ENCODE measurements at regions not wholly inside any gene's neighbourhood (a gene's known extent, or its start where the extent isn't known, plus 50 kb on each side); places are given as distances from the start of the nearest gene placed in this dataset.

DNA sequence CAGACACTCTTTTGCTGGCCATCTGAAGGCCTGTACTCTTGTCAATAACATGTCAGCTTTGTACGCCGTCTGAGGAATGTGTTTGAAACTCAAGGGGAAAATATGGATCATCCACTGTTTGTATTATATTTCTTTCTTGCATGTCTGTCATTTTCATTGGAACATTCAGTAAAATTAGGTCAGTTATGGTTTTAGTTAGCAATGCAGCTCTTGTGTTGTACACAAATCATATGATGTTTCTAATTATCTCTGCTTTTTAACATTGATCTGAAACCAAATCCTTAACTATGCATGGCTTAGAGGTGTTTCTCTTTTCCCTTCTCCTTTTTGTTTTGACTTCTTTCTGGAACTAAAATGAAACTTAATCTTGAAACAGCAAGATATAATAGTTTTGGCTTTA, 333.6 kb upstream of the PRICKLE1 start:
- H3K4me1 Mint-ChIP-seq (ENCODE audit: low read depth), result 0 out of 2 replicates have a peak, but pooled peaks cover 5% of the 10 kb centered on the region

DNA sequence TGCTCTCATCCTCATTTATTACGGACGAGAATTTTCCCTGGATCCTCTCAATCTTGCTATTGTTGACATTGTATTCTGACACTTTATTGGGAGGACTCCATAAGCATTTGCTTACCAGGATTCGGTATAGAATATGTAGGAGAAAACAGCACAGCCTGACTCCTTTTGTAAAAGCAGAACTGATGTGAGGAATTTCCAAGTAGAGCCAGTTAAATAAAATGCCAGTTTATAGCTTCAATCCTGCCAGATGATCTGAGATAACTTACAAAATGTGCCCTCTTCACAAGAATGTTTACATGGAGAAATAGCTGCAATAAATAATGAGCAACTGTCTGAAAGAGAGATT, 332.9 kb upstream of the PRICKLE1 start:
- H3K36me3 Mint-ChIP-seq (ENCODE audit: low read depth), result no peaks in the 10 kb centered on the region
- DNase-seq, result no peak
- 0 out of 2 replicates have a peak, but pooled peaks cover 5% of the 10 kb centered on the region for H3K4me1 Mint-ChIP-seq (ENCODE audit: low read depth)
- no peaks in the 10 kb centered on the region; the same call in 1 of the 2 replicates for H3K9me3 Mint-ChIP-seq
- H3K4me3 Mint-ChIP-seq, result no peak overlapping the region
- TF ChIP-seq, protein P1, sequence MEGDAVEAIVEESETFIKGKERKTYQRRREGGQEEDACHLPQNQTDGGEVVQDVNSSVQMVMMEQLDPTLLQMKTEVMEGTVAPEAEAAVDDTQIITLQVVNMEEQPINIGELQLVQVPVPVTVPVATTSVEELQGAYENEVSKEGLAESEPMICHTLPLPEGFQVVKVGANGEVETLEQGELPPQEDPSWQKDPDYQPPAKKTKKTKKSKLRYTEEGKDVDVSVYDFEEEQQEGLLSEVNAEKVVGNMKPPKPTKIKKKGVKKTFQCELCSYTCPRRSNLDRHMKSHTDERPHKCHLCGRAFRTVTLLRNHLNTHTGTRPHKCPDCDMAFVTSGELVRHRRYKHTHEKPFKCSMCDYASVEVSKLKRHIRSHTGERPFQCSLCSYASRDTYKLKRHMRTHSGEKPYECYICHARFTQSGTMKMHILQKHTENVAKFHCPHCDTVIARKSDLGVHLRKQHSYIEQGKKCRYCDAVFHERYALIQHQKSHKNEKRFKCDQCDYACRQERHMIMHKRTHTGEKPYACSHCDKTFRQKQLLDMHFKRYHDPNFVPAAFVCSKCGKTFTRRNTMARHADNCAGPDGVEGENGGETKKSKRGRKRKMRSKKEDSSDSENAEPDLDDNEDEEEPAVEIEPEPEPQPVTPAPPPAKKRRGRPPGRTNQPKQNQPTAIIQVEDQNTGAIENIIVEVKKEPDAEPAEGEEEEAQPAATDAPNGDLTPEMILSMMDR (IDR thresholded peaks at IDR 0.05), result no peak
- H3K27ac Mint-ChIP-seq, result no peak overlapping the region
- H3K27me3 Mint-ChIP-seq (ENCODE audit: insufficient read depth), result no peaks in the 10 kb centered on the region; the same call in 1 of the 2 replicates

More for the DNA sequence above, 333.6 kb upstream of the PRICKLE1 start:
- Mint-ChIP-seq H3K9me3 (no peaks in the 10 kb centered on the region; the same call in 1 of the 2 replicates), H3K4me3 (no peak overlapping the region), H3K27ac (no peak overlapping the region), H3K36me3 (ENCODE audit: low read depth) (no peaks in the 10 kb centered on the region), H3K27me3 (ENCODE audit: insufficient read depth) (no peaks in the 10 kb centered on the region; the same call in 1 of the 2 replicates)
- no peak for DNase-seq
- TF ChIP-seq, protein P1 (IDR thresholded peaks at IDR 0.05), result no peak

DNA sequence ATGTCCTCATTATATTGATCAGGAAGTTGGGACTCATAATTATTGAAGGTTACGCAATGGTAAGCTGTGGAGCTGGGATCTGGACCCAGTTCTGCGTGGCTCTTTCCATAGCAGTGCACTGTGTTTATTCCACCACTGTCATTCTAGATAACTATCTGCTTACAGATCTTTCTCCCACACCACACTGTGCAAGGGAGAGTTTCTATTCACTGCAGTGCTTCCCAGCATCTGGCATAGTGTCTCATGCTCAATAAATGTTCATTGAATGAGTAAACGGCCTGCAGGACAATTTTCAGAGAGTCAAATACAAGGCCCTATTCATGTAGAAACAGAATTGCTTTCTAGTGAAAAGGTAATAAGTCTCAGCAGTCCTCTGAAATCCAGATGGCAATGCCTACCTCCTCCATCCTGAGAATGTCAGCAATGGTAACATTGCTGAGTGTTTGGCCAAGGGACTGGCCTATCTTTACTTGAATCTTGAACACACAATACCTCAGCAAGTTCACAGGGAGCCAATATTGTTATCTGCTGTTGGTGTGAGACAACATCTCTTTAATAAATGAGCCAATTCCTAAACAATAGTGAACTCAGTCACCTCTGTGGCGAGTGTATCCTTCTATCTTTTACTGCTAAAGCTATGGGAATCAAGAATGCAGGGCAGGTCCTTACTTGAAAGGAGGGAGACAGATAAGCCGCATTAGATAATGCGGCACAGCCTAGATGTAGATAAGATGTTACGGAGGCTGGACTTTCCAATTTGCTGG, 332.4 kb upstream of the PRICKLE1 start:
- peak; percentile 39 for DNase-seq
- 0 out of 2 replicates have a peak, but pooled peaks cover 5% of the 10 kb centered on the region for H3K4me1 Mint-ChIP-seq (ENCODE audit: low read depth)
- H3K4me3 Mint-ChIP-seq, result no peak overlapping the region

DNA sequence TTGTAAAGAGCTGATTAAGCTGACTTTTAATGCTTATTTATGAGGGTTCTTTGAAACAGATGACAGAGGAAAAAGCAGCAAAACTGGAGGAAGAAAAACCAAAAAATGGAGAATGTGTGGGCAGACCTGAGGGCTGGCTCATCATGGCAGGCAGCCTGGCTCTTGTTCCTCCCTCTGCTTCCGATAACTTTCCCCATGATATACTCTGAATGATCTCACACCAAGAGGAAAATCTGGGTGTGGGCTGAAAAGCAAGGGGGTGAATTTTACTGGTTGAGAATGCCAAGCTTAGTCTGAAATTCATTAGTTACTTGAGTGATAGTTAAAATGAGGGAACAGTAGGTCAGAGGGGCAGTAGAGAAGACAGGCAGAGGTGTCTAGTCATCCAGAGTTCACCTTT, 330.1 kb upstream of the PRICKLE1 start:
- no peaks in the 10 kb centered on the region for H3K36me3 Mint-ChIP-seq (ENCODE audit: low read depth)
- TF ChIP-seq, protein P1 (IDR thresholded peaks at IDR 0.05), result no peak
- H3K27me3 Mint-ChIP-seq (ENCODE audit: insufficient read depth), result no peaks in the 10 kb centered on the region; the same call in 1 of the 2 replicates
- no peak for DNase-seq
- no peak overlapping the region for H3K27ac Mint-ChIP-seq
- no peaks in the 10 kb centered on the region; the same call in 1 of the 2 replicates for H3K9me3 Mint-ChIP-seq
- H3K4me3 Mint-ChIP-seq, result no peak overlapping the region
- 0 out of 2 replicates have a peak, but pooled peaks cover 5% of the 10 kb centered on the region for H3K4me1 Mint-ChIP-seq (ENCODE audit: low read depth)

More for the DNA sequence above, 332.4 kb upstream of the PRICKLE1 start:
- TF ChIP-seq, protein P1 (IDR thresholded peaks at IDR 0.05), result no peak
- Mint-ChIP-seq H3K9me3 (no peaks in the 10 kb centered on the region; the same call in 1 of the 2 replicates), H3K27ac (no peak overlapping the region), H3K27me3 (ENCODE audit: insufficient read depth) (no peaks in the 10 kb centered on the region; the same call in 1 of the 2 replicates), H3K36me3 (ENCODE audit: low read depth) (no peaks in the 10 kb centered on the region)

DNA sequence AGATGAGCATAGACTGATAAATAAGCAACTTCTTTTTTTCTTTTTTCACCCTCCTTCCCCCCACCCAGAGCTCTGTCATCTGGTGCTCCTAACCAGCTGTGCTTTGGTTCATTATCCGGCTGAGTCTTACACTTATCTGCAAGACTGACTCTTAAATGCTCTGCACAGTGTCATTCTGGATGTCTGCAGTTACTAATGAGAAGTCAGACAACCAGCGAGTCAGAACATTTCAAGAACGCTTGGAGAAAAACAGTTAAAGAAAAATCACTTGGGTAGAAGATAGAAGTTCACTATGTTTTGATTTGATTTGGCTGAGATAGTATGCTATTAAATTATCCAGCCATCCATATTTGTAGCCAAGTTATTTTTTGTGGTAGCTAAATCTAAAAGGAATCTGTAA, 328.9 kb upstream of the PRICKLE1 start:
- Mint-ChIP-seq H3K9me3 (no peaks in the 10 kb centered on the region; the same call in 1 of the 2 replicates), H3K27ac (no peak overlapping the region), H3K4me3 (no peak overlapping the region), H3K4me1 (ENCODE audit: low read depth) (0 out of 2 replicates have a peak, but pooled peaks cover 5% of the 10 kb centered on the region), H3K27me3 (ENCODE audit: insufficient read depth) (no peaks in the 10 kb centered on the region; the same call in 1 of the 2 replicates), H3K36me3 (ENCODE audit: low read depth) (no peaks in the 10 kb centered on the region)
- TF ChIP-seq, protein P1 (IDR thresholded peaks at IDR 0.05), result no peak
- DNase-seq, result no peak
